ENCODE measurements at regions not wholly inside any gene's neighbourhood (a gene's known extent, or its start where the extent isn't known, plus 50 kb on each side); places are given as distances from the start of the nearest gene placed in this dataset.
A peak's percentile ranks its signal among the peaks of the same experiment; 100 is the strongest.

DNA sequence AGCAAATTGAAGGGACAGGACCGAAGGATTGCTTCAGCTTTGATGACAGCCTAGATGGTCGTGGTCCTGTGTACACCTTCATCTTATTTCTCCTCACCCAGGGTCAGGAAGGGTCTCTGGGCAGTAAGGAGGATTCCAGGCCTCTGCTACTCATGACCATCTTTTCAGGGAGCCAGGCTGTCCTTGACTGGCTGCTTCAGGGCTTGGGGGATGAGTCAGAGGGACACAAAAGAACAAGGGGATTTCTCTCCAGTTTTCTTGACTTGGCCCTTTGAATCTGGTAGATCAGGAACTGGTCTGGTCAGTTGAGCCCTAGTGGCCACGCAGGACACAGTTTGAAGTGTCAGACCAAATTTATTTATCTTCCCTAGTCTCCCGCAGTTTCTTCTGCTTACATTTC, 402.1 kb upstream of the CHD6 start:
- no peak for DNase-seq

DNA sequence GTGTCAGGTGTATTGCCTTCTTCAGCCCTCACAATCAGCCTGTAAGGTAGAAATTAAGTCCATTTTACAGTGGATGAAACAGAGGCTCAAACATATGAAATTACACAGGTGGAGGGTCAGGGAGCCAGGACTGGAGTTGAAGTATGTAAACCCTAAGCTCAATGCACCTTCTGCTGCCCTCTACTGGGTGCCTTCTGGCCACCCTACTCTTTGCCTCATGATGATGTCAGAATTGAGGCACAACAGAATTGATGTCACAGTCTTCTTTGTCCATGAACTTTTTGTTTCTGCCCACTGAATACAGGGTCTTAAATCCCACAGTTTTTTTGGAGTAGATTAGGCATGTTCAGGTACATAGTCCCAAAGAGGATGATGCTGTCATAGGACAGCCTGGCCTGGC, 400.8 kb upstream of the CHD6 start:
- no peak for DNase-seq

DNA sequence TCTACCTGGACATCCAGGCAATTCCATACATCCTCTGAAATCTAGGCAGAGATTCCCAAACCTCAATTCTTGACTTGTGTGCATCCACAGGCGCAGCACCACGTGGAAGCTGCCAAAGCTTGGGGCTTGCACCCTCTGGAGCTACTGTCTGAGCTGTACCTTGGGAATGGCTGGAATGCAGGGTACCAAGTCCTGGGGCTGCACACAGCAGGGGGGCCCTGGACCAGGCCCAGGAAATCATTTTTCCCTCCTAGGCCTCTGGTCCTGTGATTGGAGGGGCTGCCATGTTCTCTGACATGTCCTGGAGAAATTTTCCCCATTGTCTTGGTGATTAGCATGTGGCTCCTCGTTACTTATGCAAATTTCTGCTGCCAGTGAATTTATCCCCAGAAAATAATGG, 391.9 kb upstream of the CHD6 start:
- no peak for DNase-seq

GRCh38 chr20:42007251-42007650, 389.1 kb upstream of the CHD6 start:
- no peak for DNase-seq

DNA sequence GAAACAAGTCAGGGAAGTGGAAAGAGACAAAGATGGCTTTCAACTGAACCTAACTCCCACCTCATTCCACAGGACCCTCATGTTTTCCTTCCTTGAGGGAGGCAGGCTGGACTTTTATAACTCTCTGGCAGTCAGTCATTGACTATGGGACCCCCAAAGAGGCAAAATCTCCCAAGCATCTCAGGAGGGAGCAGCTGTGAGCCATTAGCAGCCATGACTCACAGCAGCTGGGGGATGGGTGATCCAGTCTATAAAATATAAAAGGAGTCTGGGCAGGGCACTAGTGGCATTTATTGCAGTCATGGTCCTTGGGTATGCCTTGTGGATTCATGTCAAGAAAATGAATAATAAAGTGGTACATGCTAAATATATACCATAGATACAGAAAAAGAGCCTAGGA, 387.0 kb upstream of the CHD6 start:
- no peak for DNase-seq

GRCh38 chr20:42003380-42003779, 385.2 kb upstream of the CHD6 start:
- DNase-seq, result no peak

DNA sequence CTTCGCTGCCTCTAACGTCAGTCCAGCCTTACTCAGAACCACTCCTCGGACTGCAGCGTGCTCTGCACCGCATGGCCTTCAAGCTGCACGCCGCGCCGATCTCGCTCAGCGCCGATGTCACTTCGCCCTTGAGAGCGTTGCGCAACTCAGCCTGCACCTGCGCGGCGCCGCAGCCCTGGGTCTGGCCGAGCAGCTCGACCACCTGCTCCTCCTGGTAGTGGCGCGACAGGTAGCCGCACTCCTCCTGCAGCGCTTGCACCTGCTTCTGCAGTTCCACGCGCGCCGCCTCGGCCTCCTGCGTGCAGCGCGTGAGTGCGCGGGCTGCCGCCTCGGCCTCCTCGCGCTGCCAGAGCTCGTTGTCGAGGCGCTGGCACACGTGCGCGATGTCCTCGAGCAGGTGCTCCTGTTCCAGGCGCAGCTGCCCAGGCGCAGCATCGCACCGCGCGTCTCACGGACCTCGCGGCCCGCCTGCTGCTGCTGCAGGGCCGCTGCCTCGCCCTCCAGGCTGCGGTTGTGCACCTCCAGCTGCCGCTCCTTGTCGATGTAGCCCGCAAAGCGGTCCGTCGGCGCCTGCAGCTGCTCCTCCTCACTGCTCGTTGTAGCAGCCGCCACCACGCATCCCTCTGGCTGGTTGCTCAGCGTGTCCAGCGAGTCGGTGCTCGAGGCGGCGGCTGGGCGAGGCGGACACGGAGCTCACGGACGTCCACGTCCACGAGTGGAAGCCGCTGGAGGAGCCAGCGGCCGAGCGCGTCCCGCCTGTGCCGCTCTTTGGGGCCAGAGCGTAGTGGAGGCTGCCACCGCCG, 380.6 kb upstream of the CHD6 start:
- DNase-seq, result no peak

DNA sequence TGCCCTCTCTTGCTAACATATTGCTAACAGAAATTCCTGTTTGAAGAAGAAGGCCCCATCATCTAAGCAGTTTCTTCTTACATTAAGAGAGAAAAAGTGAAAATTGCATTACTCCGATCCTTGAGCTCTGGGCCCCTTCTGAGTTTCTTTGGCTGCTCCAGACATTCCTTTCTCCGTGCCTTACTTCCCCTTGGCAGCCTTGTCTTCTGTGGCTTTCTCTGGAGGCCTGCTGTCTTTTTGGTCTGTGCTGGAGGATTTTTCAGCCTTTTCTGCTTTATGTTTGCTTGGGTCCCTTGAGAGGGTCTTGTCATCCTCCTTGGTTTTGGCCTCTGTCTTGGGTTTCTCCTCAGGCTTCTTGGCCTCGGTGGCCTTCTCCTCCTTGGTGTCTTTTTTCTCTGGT, 378.8 kb upstream of the CHD6 start:
- no peak for DNase-seq

DNA sequence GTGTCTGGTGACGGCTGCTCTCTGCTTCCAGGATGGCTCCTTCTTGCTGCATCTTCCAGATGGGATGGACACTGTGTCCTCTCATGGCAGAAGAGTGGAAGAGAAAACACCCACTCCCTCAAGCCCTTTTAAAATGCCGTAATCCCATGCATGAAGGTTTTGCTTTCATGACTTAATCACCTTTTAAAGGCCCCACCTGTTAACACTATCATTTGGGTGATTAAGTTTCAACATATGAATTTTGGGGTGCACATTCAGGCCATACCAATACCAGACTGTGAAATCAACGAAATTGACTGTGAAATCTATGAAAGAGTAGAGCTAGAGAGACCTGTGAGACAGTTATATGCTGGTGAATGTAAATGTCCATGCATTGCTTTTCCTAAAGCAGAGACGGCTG, 374.3 kb upstream of the CHD6 start:
- no peak for DNase-seq

DNA sequence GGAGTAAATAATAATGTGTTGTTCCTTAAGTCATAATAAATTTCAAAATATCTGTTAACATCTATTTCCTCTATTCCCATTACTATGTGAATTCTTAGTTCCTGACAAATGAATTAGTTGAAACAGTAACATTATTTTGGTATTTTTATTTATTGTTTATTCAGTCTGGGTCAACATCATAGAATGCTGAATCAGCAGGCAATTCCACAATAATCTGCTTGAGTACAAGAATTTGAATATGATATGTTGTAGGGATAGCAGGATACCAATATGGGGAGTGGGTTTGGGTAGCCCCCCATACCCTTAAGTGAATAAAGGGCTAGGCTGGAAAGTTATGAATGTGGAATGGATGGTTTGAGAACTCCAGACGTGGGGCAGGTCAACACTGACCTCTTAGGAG, 373.2 kb upstream of the CHD6 start:
- no peak for DNase-seq

DNA sequence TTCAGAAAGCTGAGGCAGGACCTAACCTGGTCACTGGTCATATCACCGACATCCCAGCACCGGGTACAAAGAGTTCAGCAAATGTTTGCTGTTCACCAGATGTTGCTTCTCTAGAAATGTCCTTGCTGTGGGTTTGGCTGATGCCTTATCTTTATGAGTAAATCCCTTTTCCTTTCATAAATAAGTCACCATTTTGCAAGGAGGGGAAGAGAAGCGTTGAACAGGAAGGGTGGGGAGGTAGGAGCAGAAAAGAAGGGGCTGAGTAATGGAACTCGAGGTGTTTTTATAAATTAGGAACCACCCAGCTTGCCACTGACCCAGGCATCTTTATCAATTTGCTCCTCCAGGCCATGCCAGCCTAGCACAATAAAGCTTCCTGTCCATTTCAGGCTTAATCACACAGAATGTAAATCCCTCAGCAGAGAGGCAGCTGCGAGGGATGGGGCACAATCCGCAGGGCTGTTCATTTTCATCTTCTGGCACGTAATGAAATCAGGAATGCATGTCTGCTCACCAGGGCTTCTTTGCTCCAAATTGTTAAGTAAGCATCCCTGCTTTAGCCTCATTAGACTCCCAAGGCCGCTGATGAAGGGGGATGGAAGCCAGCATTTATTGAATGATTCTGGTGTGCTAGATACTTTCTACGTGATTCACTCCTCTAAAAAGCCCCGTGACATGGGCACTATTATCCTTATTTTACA, 371.9 kb upstream of the CHD6 start:
- DNase-seq, result no peak

- no peak for DNase-seq
These were observed 371.0 kb upstream of the CHD6 start for GRCh38 chr20:41989039-41989679.

GRCh38 chr20:41984031-41984430, 365.9 kb upstream of the CHD6 start:
- DNase-seq, result no peak

DNA sequence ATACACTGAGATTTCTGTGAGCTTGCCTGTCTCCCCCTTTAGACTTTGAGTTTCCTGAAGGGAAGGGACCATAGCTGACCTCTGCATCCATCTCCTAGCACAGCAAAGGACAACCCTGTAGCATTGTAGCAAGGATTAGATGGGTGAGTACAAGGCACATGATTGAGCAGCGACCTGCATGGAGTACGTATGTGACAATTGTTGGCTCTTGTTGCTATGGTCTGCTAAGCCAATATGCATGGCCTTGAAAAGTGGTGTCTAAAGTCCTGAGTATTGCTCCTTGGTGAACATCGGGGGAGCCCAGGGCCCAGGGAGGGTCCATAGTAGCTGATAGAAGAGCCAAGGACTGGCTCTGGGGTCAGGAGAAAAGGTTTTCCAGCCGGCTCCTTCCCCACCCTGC, 365.0 kb upstream of the CHD6 start:
- DNase-seq, result no peak

- DNase-seq, result no peak
These were observed 363.6 kb upstream of the CHD6 start for GRCh38 chr20:41981746-41982145.

GRCh38 chr20:41978875-41979274, 360.7 kb upstream of the CHD6 start:
- no peak for DNase-seq

- DNase-seq, result no peak
These were observed 360.1 kb upstream of the CHD6 start for GRCh38 chr20:41978246-41978790.

DNA sequence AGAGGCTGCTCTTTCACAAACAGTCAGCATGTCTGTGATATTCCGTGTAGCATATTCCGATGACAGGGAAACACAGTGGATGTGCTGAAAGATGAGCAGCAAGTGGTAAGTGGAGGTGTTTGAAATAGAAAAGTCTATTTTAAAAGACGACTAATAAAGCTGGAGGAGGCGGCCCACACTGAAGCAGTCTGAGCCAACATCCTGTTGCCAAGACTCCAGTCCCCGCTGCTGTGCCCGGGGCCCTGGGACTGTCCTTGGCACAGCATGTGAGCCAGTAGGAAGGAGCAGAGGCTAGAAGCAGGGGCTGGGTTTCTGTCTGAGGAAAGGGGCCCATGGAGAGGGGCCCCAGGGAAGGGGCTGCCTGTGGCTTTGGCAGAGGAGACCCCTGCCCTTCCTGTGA, 351.5 kb upstream of the CHD6 start:
- DNase-seq, result no peak

DNA sequence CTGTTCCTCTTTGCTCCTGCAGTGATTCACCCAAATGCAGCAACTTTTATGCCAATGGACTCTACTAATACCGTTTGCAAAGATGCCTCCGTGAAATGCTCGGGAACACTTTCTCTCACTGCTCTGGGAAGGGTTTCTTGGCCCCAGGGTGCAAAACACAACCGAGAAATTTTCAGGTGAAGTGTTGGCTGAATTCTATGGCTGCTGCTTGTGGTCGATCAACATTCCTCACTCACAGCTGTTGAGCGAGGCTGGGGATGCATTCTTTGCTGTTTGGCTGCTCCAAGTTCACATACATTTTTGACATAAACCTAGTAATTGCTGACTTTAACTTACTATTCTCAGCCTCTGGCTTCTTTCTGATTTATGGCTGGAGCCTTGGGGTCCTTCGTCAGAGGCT, 342.0 kb upstream of the CHD6 start:
- DNase-seq, result no peak

- no peak for DNase-seq
These were observed 340.2 kb upstream of the CHD6 start for GRCh38 chr20:41958391-41958790.

GRCh38 chr20:41956338-41957074, 338.3 kb upstream of the CHD6 start:
- DNase-seq, result peak; percentile 5

GRCh38 chr20:41952166-41952565, 334.0 kb upstream of the CHD6 start:
- no peak for DNase-seq

- no peak for DNase-seq
These were observed 333.4 kb upstream of the CHD6 start for GRCh38 chr20:41951615-41952014.
